IPS-15b (cell line): ENCODE measurements at regions not wholly inside any gene's neighbourhood (a gene's known extent, or its start where the extent isn't known, plus 50 kb on each side); places are given as distances from the start of the nearest gene placed in this dataset.

Experiments
- H3K27me3 ChIP-seq: one replicate; pipeline ENCODE4 v1.6.1; 2013; ENCODE audit warnings: low read length; ENCODE audit not compliant: control insufficient read depth, insufficient read depth
- H3K36me3 ChIP-seq: one replicate; pipeline ENCODE4 v1.6.1; 2013; ENCODE audit warnings: low read length; ENCODE audit not compliant: control insufficient read depth, insufficient read depth
- H3K4me1 ChIP-seq: one replicate; pipeline ENCODE4 v1.6.1; 2013; ENCODE audit warnings: mild to moderate bottlenecking, low read length; ENCODE audit not compliant: control insufficient read depth, insufficient read depth
- H3K4me3 ChIP-seq: one replicate; pipeline ENCODE4 v1.5.1; 2013; ENCODE audit warnings: low read depth, low read length
- H3K9ac ChIP-seq: one replicate; pipeline ENCODE4 v1.6.1; 2013; ENCODE audit warnings: low read depth, mild to moderate bottlenecking, low read length
- H3K9me3 ChIP-seq: one replicate; pipeline ENCODE4 v1.6.1; 2013; ENCODE audit warnings: mild to moderate bottlenecking, low read length; ENCODE audit not compliant: control insufficient read depth, insufficient read depth

- Histone ChIP-seq H3K9ac (no peak overlapping the region), H3K4me1 (peaks cover 3% of the 10 kb centered on the region), H3K36me3 (no peaks in the 10 kb centered on the region), H3K9me3 (no peaks in the 10 kb centered on the region), H3K27me3 (peaks cover 2% of the 10 kb centered on the region), H3K4me3 (no peak overlapping the region)
These were observed 365.3 kb downstream of the REEP3 start for GRCh38 chr10:63886281-63887022.

DNA sequence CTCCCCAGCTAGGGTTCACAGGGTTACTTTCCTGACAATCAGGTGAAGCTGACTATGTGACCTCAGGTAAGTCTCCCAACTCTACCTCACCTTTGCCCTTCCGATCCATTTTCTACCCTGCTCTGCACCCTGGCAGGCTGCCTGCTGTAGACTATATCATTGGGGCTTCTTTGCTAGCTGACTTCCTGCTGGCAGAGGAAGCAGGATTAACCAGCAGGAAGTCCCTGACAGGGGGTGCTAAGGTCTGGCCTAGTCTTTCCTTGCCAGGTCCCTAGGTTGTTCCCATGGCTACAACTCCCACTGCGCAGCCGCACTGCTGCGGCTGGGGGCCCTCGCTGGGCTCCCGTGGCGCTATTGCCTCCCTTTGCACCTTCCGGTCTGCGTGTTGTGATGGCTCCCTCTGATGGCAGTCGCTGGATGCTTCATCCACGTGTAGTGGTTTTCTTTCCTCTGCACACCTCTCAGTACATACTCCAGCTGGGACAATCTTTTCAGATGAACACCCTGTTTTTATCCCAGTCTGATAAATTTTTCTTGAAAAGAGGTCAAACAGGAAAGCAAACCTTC lies 365.9 kb downstream of the REEP3 start:
- H3K9ac ChIP-seq, result no peak overlapping the region
- H3K4me1 ChIP-seq, result peaks cover 3% of the 10 kb centered on the region
- H3K27me3 ChIP-seq, result peaks cover 2% of the 10 kb centered on the region
- no peaks in the 10 kb centered on the region for H3K36me3 ChIP-seq
- H3K4me3 ChIP-seq, result no peak overlapping the region
- H3K9me3 ChIP-seq, result no peaks in the 10 kb centered on the region

- Histone ChIP-seq H3K27me3 (peaks cover 2% of the 10 kb centered on the region), H3K4me1 (peaks cover 3% of the 10 kb centered on the region), H3K9ac (no peak overlapping the region), H3K9me3 (no peaks in the 10 kb centered on the region), H3K4me3 (no peak overlapping the region), H3K36me3 (no peaks in the 10 kb centered on the region)
These were observed 366.6 kb downstream of the REEP3 start for GRCh38 chr10:63887600-63888370.

DNA sequence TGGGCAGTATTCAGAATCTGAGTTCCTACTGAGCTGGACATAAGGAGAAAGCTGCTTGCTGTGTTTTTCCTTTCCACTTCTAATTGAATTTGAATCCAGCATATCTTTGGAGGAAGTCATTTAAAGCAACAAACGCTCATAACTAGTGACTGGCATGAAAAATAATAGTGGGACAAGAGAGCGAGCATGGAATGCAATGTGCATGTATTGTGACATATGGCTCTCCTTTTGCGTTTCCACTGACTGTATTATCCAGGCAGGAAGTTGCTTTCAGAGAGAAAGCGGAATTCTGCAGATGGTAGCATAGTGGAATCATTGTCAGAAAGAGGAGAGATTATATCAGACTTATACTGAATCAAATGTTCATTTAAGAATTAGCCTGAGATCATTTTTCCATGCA lies 368.6 kb downstream of the REEP3 start:
- H3K27me3 ChIP-seq, result peaks cover 2% of the 10 kb centered on the region
- no peak overlapping the region for H3K9ac ChIP-seq
- H3K36me3 ChIP-seq, result no peaks in the 10 kb centered on the region
- H3K4me3 ChIP-seq, result no peak overlapping the region
- H3K9me3 ChIP-seq, result no peaks in the 10 kb centered on the region
- H3K4me1 ChIP-seq, result peaks cover 3% of the 10 kb centered on the region

GRCh38 chr10:63896992-63897391 lies 375.8 kb downstream of the REEP3 start:
- H3K4me1 ChIP-seq, result peaks cover 4% of the 10 kb centered on the region
- H3K4me3 ChIP-seq, result no peak overlapping the region
- H3K9ac ChIP-seq, result no peak overlapping the region
- H3K36me3 ChIP-seq, result no peaks in the 10 kb centered on the region
- no peaks in the 10 kb centered on the region for H3K9me3 ChIP-seq
- H3K27me3 ChIP-seq, result no peaks in the 10 kb centered on the region

- Histone ChIP-seq H3K4me3 (no peak overlapping the region), H3K4me1 (peaks cover 4% of the 10 kb centered on the region), H3K9me3 (no peaks in the 10 kb centered on the region)
These were observed 378.6 kb downstream of the REEP3 start for GRCh38 chr10:63899673-63900300.

DNA sequence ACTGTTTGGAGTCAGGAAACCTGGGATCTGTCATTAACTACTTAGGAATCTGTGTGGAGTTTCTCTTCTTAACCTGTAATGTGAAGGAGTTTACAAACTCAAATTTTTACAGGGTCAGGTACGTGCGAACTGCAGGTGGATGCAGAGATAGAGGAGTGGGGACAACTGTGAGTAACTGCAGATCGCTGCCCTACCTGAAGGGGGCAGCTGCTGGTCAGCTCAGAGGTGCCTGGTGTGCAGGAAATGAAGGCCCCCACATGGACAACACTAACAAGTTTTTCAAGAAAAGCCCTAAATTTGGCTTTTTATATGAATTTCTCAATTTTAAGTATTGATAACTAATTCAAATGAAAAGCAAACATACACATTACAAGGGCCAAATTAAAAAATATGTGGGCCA lies 380.0 kb downstream of the REEP3 start:
- Histone ChIP-seq H3K27me3 (no peaks in the 10 kb centered on the region), H3K4me1 (peaks cover 4% of the 10 kb centered on the region), H3K9ac (no peak overlapping the region), H3K9me3 (no peaks in the 10 kb centered on the region), H3K4me3 (no peak overlapping the region), H3K36me3 (no peaks in the 10 kb centered on the region)

More at GRCh38 chr10:63899673-63900300, 378.6 kb downstream of the REEP3 start:
- no peaks in the 10 kb centered on the region for H3K27me3 ChIP-seq
- H3K9ac ChIP-seq, result no peak overlapping the region
- no peaks in the 10 kb centered on the region for H3K36me3 ChIP-seq

GRCh38 chr10:63901881-63902280 lies 380.7 kb downstream of the REEP3 start:
- Histone ChIP-seq H3K4me1 (peaks cover 4% of the 10 kb centered on the region), H3K9me3 (no peaks in the 10 kb centered on the region), H3K27me3 (no peaks in the 10 kb centered on the region), H3K36me3 (no peaks in the 10 kb centered on the region), H3K9ac (no peak overlapping the region), H3K4me3 (no peak overlapping the region)

- Histone ChIP-seq H3K27me3 (no peaks in the 10 kb centered on the region), H3K4me1 (peaks cover 4% of the 10 kb centered on the region), H3K4me3 (no peak overlapping the region), H3K9ac (no peak overlapping the region), H3K36me3 (no peaks in the 10 kb centered on the region), H3K9me3 (no peaks in the 10 kb centered on the region)
These were observed 389.6 kb downstream of the REEP3 start for GRCh38 chr10:63910806-63911205.

GRCh38 chr10:63915240-63915639 lies 394.0 kb downstream of the REEP3 start:
- Histone ChIP-seq H3K4me3 (no peak overlapping the region), H3K9ac (no peak overlapping the region), H3K27me3 (no peaks in the 10 kb centered on the region), H3K4me1 (peaks cover 4% of the 10 kb centered on the region), H3K9me3 (no peaks in the 10 kb centered on the region), H3K36me3 (no peaks in the 10 kb centered on the region)

DNA sequence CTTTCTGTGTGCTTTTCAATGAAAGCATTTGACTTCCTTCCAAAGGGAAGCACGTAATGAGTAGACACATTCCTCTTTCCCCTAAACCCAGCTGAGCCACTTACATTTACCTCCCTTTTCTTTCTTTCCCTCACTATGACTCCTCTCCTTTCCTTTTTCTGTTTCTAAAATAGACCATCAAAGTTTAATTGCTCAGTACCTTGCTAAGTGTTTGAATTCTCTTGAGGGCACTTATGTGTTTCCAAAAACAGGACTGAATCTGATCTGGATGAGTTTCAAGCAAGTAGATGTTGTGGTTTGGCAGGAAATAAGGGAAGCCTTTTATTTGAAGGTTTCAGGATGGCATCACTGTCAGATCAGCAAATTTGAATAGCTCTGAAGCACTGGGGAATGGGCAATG lies 396.2 kb downstream of the REEP3 start:
- Histone ChIP-seq H3K9ac (no peak overlapping the region), H3K9me3 (no peaks in the 10 kb centered on the region), H3K36me3 (no peaks in the 10 kb centered on the region), H3K4me3 (no peak overlapping the region), H3K27me3 (no peaks in the 10 kb centered on the region), H3K4me1 (peaks cover 4% of the 10 kb centered on the region)
